Glomerular endothelial cell (primary cell): ENCODE measurements at regions not wholly inside any gene's neighbourhood (a gene's known extent, or its start where the extent isn't known, plus 50 kb on each side); places are given as distances from the start of the nearest gene placed in this dataset.

Source experiments
- DNase-seq: peaks from one replicate; pipeline ENCODE4 v3.0.0-alpha.2; 2011; ENCODE audit warnings: low read depth, low spot score; ENCODE audit errors: extremely low read depth

- no peak for DNase-seq
Observed at GRCh38 chr10:33758299-33758698, 423.8 kb upstream of the NRP1 start.

- DNase-seq, result no peak
Observed at GRCh38 chr10:33754052-33754451, 419.6 kb upstream of the NRP1 start.

- DNase-seq, result no peak
Observed at GRCh38 chr10:33753389-33753788, 418.9 kb upstream of the NRP1 start.

- DNase-seq, result no peak
Observed at GRCh38 chr10:33749790-33750189, 415.3 kb upstream of the NRP1 start.

GRCh38 chr10:33749067-33749735, 414.7 kb upstream of the NRP1 start:
- DNase-seq, result no peak

GRCh38 chr10:33746836-33747268, 412.4 kb upstream of the NRP1 start:
- no peak for DNase-seq

- no peak for DNase-seq
Observed at GRCh38 chr10:33746186-33746585, 411.7 kb upstream of the NRP1 start.

- no peak for DNase-seq
Observed at GRCh38 chr10:33743429-33743857, 409.0 kb upstream of the NRP1 start.

GRCh38 chr10:33739031-33739430, 404.6 kb upstream of the NRP1 start:
- DNase-seq, result no peak

GRCh38 chr10:33735464-33735923, 401.0 kb upstream of the NRP1 start:
- DNase-seq, result no peak

GRCh38 chr10:33734393-33735155, 400.1 kb upstream of the NRP1 start:
- DNase-seq, result no peak

- DNase-seq, result no peak
Observed at GRCh38 chr10:33733058-33733457, 398.6 kb upstream of the NRP1 start.

GRCh38 chr10:33732161-33732680, 397.8 kb upstream of the NRP1 start:
- DNase-seq, result no peak

- no peak for DNase-seq
Observed at GRCh38 chr10:33731322-33731721, 396.9 kb upstream of the NRP1 start.

GRCh38 chr10:33725430-33725829, 391.0 kb upstream of the NRP1 start:
- DNase-seq, result no peak

- no peak for DNase-seq
Observed at GRCh38 chr10:33723181-33723580, 388.7 kb upstream of the NRP1 start.

GRCh38 chr10:33722067-33722466, 387.6 kb upstream of the NRP1 start:
- DNase-seq, result no peak

- DNase-seq, result no peak
Observed at GRCh38 chr10:33721509-33721908, 387.0 kb upstream of the NRP1 start.

GRCh38 chr10:33720161-33720560, 385.7 kb upstream of the NRP1 start:
- DNase-seq, result no peak

GRCh38 chr10:33719005-33719703, 384.7 kb upstream of the NRP1 start:
- no peak for DNase-seq

GRCh38 chr10:33716501-33717267, 382.2 kb upstream of the NRP1 start:
- no peak for DNase-seq
